Neural progenitor cell (in vitro differentiated cells): ENCODE measurements at regions not wholly inside any gene's neighbourhood (a gene's known extent, or its start where the extent isn't known, plus 50 kb on each side); places are given as distances from the start of the nearest gene placed in this dataset.

ENCODE experiments used
- DNase-seq: peaks from one replicate; pipeline ENCODE4 v3.0.0-alpha.2; 2016; ENCODE audit warnings: low spot score
- H2AFZ ChIP-seq: fragments of 200-600 bp; sonication (generic); replicated peaks from 2 replicates; pipeline ENCODE4 v1.6.1; 2016; ENCODE audit warnings: antibody characterized with exemption
- H3F3A ChIP-seq: fragments of 200-600 bp; sonication (generic); 2 replicates; pipeline ENCODE4 v1.6.1; 2016; ENCODE audit warnings: antibody characterized with exemption, low read depth
- H3K27ac ChIP-seq: fragments of 200-600 bp; sonication (generic); 2 replicates; pipeline ENCODE4 v1.5.1; 2016; ENCODE audit warnings: mild to moderate bottlenecking
- H3K27me3 ChIP-seq: fragments of 200-600 bp; sonication (generic); 2 replicates; pipeline ENCODE4 v1.6.1; 2016; ENCODE audit warnings: mild to moderate bottlenecking, moderate library complexity
- H3K36me3 ChIP-seq: fragments of 200-600 bp; sonication (generic); 2 replicates; pipeline ENCODE4 v1.5.1; 2016
- H3K4me1 ChIP-seq: fragments of 200-600 bp; sonication (generic); 2 replicates; pipeline ENCODE4 v1.6.1; 2016; ENCODE audit warnings: mixed run types
- H3K4me2 ChIP-seq: fragments of 200-600 bp; sonication (generic); 2 replicates; pipeline ENCODE4 v1.6.1; 2016
- H3K4me3 ChIP-seq: fragments of 200-600 bp; sonication (generic); 2 replicates; pipeline ENCODE4 v1.5.1; 2016
- H3K79me2 ChIP-seq: fragments of 200-600 bp; sonication (generic); 2 replicates; pipeline ENCODE4 v1.6.1; 2016; ENCODE audit warnings: low read depth
- H3K9ac ChIP-seq: fragments of 200-600 bp; sonication (generic); 2 replicates; pipeline ENCODE4 v1.6.1; 2016
- H3K9me3 ChIP-seq: fragments of 200-600 bp; sonication (generic); 2 replicates; pipeline ENCODE4 v1.5.1; 2016; ENCODE audit warnings: low read depth
- H4K20me1 ChIP-seq: fragments of 200-600 bp; sonication (generic); 2 replicates; pipeline ENCODE4 v1.6.1; 2016; ENCODE audit warnings: low read depth
- H3K27ac Mint-ChIP-seq: 3 replicates; pipeline ENCODE4 v1.8.0; 2021; ENCODE audit warnings: mixed read lengths
- H3K27me3 Mint-ChIP-seq: 2 replicates; pipeline ENCODE4 v1.8.0; 2022; ENCODE audit warnings: low read depth, mild to moderate bottlenecking, inconsistent platforms, moderate library complexity, mixed read lengths; ENCODE audit not compliant: insufficient read depth
- H3K36me3 Mint-ChIP-seq: 3 replicates; pipeline ENCODE4 v1.8.0; 2021; ENCODE audit warnings: mixed read lengths
- H3K4me1 Mint-ChIP-seq: 3 replicates; pipeline ENCODE4 v1.8.0; 2021; ENCODE audit warnings: mixed read lengths
- H3K4me3 Mint-ChIP-seq: 3 replicates; pipeline ENCODE4 v1.8.0; 2021; ENCODE audit warnings: mild to moderate bottlenecking, moderate library complexity, mixed read lengths
- H3K9me3 Mint-ChIP-seq: 3 replicates; pipeline ENCODE4 v1.8.0; 2020; ENCODE audit warnings: mixed read lengths
- EZH2 ChIP-seq: fragments of 200-600 bp; sonication (generic); IDR thresholded peaks from 2 replicates; pipeline ENCODE4 v1.6.1; 2017; ENCODE audit warnings: antibody characterized with exemption, mild to moderate bottlenecking, moderate library complexity
- EZH2phosphoT487 ChIP-seq: fragments of 200-600 bp; sonication (generic); IDR thresholded peaks from 2 replicates; pipeline ENCODE4 v1.6.1; 2017; ENCODE audit warnings: antibody characterized with exemption
- TF ChIP-seq, protein P1 (sequence below): fragments of 200-600 bp; sonication (generic); IDR thresholded peaks from 2 replicates; pipeline ENCODE4 v1.5.1; 2017; ENCODE audit warnings: antibody characterized with exemption, mild to moderate bottlenecking

DNA sequence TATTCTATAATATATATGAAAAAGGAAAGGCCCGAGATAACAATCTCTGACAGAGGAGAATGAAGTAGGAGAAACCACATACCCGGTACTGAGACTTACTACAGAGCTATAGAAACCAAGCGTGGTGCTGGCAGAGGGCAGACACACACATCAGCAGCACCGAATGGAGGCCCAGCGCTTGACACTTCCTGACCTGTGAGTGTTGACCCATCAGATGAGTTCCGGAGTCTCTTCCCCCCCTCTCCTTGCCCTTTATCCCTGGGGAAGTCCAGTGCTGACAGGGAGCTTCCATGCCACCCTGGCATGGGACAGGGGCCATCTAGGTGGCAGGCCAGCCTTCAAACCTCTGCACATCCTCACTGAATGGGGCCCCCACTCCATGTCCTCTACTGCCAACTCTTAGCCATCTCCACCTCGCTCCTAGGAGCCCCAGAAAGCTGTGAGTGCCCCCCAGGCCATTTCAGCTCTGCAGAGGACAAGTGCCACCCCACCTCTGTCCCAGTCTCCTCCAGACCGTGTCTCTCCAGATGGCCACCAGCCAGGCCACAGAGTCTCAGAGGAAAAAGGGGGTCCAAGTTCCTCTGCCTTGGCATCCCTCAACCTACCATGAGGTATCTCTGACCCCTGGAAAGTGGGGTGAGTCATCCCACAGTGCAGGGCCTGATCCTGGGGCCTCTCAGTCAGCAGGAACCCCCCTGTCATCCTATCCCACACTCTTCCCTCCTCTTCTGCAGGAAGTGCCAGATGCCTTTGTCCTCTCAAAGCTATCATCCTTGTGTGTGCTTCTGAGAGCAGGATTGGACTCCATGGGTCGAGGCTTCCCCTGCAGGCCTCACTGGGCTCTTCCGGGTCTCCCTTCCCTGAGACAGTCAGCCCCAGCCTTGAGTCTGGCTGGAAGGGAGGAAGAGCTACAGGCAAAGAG lies 116.5 kb upstream of the ALDH1A3 start:
- no peak overlapping the region for H3K4me3 Mint-ChIP-seq
- Histone ChIP-seq H3K27me3 (no peaks in the 10 kb centered on the region), H2AFZ (no peak overlapping the region), H3K9me3 (no peaks in the 10 kb centered on the region), H3K4me1 (peaks cover 16% of the 10 kb centered on the region), H3K4me3 (no peak overlapping the region), H4K20me1 (no peaks in the 10 kb centered on the region), H3F3A (no peaks in the 10 kb centered on the region), H3K36me3 (no peaks in the 10 kb centered on the region), H3K4me2 (no peak overlapping the region), H3K79me2 (no peaks in the 10 kb centered on the region), H3K27ac (no peak overlapping the region), H3K9ac (no peak overlapping the region)
- TF ChIP-seq, protein P1, sequence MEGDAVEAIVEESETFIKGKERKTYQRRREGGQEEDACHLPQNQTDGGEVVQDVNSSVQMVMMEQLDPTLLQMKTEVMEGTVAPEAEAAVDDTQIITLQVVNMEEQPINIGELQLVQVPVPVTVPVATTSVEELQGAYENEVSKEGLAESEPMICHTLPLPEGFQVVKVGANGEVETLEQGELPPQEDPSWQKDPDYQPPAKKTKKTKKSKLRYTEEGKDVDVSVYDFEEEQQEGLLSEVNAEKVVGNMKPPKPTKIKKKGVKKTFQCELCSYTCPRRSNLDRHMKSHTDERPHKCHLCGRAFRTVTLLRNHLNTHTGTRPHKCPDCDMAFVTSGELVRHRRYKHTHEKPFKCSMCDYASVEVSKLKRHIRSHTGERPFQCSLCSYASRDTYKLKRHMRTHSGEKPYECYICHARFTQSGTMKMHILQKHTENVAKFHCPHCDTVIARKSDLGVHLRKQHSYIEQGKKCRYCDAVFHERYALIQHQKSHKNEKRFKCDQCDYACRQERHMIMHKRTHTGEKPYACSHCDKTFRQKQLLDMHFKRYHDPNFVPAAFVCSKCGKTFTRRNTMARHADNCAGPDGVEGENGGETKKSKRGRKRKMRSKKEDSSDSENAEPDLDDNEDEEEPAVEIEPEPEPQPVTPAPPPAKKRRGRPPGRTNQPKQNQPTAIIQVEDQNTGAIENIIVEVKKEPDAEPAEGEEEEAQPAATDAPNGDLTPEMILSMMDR = no peak
- TF ChIP-seq EZH2phosphoT487 = no peak
- no peak for TF ChIP-seq EZH2
- DNase-seq = no peak
- H3K9me3 Mint-ChIP-seq = no peaks in the 10 kb centered on the region
- H3K36me3 Mint-ChIP-seq = no peaks in the 10 kb centered on the region
- H3K4me1 Mint-ChIP-seq = peaks cover 27% of the 10 kb centered on the region
- H3K27me3 Mint-ChIP-seq = peaks cover 7% of the 10 kb centered on the region
- no peak overlapping the region for H3K27ac Mint-ChIP-seq

DNA sequence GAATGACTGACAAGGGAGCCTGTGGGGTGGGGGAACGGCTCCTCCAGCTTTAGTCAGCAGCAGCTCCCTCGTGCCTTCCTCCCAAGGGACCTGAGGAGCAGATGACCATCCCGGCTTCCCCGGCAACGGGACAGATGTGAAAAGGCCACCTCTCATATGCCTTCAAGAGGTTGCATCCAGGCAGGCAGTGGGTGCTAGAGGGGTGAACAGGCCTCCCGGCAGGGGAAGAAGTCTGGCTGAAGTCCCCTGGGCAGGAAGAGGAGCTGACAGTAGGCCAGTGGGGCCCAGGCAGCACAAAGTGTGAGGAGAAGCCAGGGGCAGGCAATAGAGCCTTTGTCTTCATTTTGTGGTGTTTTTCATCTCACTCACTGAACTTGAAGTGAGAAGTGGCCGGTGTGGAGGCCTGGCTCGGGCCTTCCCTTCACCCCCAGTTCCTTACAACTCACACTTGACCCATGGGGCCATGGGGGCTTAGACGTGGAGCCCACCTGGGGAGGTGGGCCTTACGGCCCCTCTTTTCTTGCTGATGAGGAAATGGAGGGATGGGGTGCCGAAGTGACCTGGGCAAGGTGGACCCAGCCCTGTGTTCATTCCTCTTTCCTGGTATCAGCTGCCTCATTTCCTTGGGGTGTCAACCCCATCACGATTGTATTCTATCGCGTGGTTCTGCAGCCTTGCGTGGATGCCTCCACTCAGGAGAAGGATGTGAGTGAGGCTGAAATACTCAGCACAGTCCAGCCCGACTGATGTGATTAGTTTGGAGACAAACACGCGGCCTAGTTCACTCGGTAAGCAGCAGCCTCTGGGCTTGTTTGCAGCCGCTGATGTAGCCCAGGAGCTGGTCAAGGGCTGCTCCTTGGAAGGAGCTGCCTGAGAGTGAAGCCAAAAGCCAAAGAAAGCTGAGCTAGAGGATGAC lies 115.5 kb upstream of the ALDH1A3 start:
- Histone ChIP-seq H3K9ac (no peak overlapping the region), H3K36me3 (no peaks in the 10 kb centered on the region), H3K9me3 (no peaks in the 10 kb centered on the region), H3K27me3 (no peaks in the 10 kb centered on the region), H4K20me1 (no peaks in the 10 kb centered on the region), H3K79me2 (no peaks in the 10 kb centered on the region), H3K4me3 (no peak overlapping the region), H3F3A (no peaks in the 10 kb centered on the region), H3K27ac (no peak overlapping the region), H2AFZ (no peak overlapping the region), H3K4me1 (peaks cover 16% of the 10 kb centered on the region), H3K4me2 (no peak overlapping the region)
- no peak overlapping the region for H3K4me3 Mint-ChIP-seq
- no peaks in the 10 kb centered on the region for H3K36me3 Mint-ChIP-seq
- peaks cover 7% of the 10 kb centered on the region for H3K27me3 Mint-ChIP-seq
- H3K27ac Mint-ChIP-seq = no peak overlapping the region
- peaks cover 23% of the 10 kb centered on the region for H3K4me1 Mint-ChIP-seq
- no peaks in the 10 kb centered on the region for H3K9me3 Mint-ChIP-seq
- TF ChIP-seq EZH2phosphoT487 = no peak
- TF ChIP-seq, protein P1 = no peak
- DNase-seq = no peak

DNA sequence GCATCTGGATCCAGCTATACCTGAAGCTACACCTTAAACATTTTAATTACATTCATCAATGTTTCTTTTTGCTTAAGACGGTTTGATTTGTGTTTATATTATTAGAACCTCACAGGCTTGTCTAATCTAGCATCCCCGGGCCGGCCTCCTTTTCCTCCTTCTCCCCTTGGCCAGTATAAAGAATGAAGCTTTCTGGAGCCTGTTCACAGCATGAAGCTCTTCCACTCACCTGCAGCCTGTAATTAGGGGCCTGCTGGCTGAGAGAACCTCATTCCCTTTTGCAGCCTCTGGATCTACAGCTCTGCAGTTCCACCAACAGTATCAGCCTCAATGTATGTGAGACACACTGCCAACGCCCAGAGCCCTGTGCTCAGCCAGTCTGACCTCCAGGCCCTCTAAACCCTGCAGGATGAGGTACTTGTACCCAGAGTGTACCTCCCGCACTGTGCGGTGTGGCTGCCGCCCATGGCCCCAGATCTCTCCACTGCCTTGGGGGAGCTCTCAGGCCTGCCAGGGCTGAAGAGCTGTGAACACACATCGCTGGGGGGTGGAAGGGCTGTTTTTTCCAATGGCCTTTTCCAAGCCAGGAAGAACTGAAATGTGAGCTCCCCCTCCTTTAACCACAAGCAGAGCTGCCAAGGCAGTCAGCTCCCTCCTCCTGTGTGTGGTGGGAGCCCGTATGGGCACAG lies 114.7 kb upstream of the ALDH1A3 start:
- Histone ChIP-seq H3K4me1 (peaks cover 16% of the 10 kb centered on the region), H4K20me1 (no peaks in the 10 kb centered on the region), H3K27me3 (no peaks in the 10 kb centered on the region), H3K9me3 (no peaks in the 10 kb centered on the region), H3K4me2 (no peak overlapping the region), H3K79me2 (no peaks in the 10 kb centered on the region), H2AFZ (peak overlapping the region; percentile 47), H3K9ac (no peak overlapping the region), H3K27ac (no peak overlapping the region), H3K36me3 (no peaks in the 10 kb centered on the region), H3F3A (no peaks in the 10 kb centered on the region), H3K4me3 (no peak overlapping the region)
- TF ChIP-seq, protein P1 = no peak
- TF ChIP-seq EZH2phosphoT487 (no peak), EZH2 (no peak)
- Mint-ChIP-seq H3K4me1 (peaks cover 15% of the 10 kb centered on the region), H3K27ac (no peak overlapping the region), H3K36me3 (no peaks in the 10 kb centered on the region), H3K27me3 (peaks cover 7% of the 10 kb centered on the region), H3K4me3 (no peak overlapping the region), H3K9me3 (no peaks in the 10 kb centered on the region)
- DNase-seq = no peak
